GM12878 (cell line): ENCODE measurements at regions not wholly inside any gene's neighbourhood (a gene's known extent, or its start where the extent isn't known, plus 50 kb on each side); places are given as distances from the start of the nearest gene placed in this dataset.

Source experiments
- ATAC-seq: fragments of 200-7000 bp; cut with Tn5 transposase; 3 replicates; pipeline ENCODE4 v1.9.1; 2020; ENCODE audit warnings: mild to moderate bottlenecking, moderate library complexity
- BruUV-seq: library from RNA; stranded (reverse); fragments of 400-500 nt; replicated peaks from 2 replicates; lab custom pipeline; 2021; lab: Mats Ljungman, UMichigan
- CTCF ChIA-PET: fragments of 300-600 bp; sonication (Branson Sonifier 250); formaldehyde crosslinking; extraction: SDS; loops from one replicate; lab custom pipeline; 2021; ENCODE audit warnings: inconsistent platforms; lab: Yijun Ruan, JAX
- POLR2A ChIA-PET: fragments of 350-600 bp; formaldehyde crosslinking; extraction: SDS; loops from one replicate; lab custom pipeline; 2021; ENCODE audit warnings: inconsistent platforms; lab: Charles Lee
- RAD21 ChIA-PET: fragments of 300-600 bp; sonication (Branson Sonifier 250); formaldehyde crosslinking; loops from one replicate; lab custom pipeline; 2023; ENCODE audit warnings: antibody characterized with exemption; ENCODE audit not compliant: unreplicated experiment; lab: Charles Lee
- SMC1A ChIA-PET: fragments of 300-600 bp; sonication (Branson Sonifier 250); formaldehyde crosslinking; loops from one replicate; lab custom pipeline; 2023; ENCODE audit not compliant: unreplicated experiment, uncharacterized antibody; lab: Charles Lee
- DNase-seq: peaks from one replicate; pipeline ENCODE4 v3.0.0-alpha.2; 2011; ENCODE audit warnings: low read depth, low spot score
- FAIRE-seq: peaks from 3 replicates; lab custom pipeline; 2011; peaks lifted over from hg19 to GRCh38; lab: Jason Lieb, UNC
- H2AFZ ChIP-seq: 2 replicates; pipeline ENCODE4 v1.6.0; 2011; ENCODE audit warnings: low read depth, low read length, control low read depth; ENCODE audit not compliant: control insufficient read depth
- H3K27ac ChIP-seq: 2 replicates; pipeline ENCODE4 v1.5.1; 2011; ENCODE audit warnings: control low read depth; ENCODE audit not compliant: control insufficient read depth, insufficient read depth
- H3K27me3 ChIP-seq, 2 experiments: replicated peaks in 1 of 2; 2 replicates each; pipeline versions ENCODE4 v1.6.0 to v1.6.1; 2011; ENCODE audit warnings: low read length in 1 of 2; ENCODE audit not compliant: control insufficient read depth in 2 of 2, insufficient read depth in 2 of 2
- H3K36me3 ChIP-seq, 2 experiments: 2 replicates each; pipeline ENCODE4 v1.5.1; 2011; ENCODE audit warnings: low read length in 1 of 2; ENCODE audit not compliant: control insufficient read depth in 2 of 2, insufficient read depth in 2 of 2
- H3K4me1 ChIP-seq: 2 replicates; pipeline ENCODE4 v1.6.1; 2011; ENCODE audit warnings: mild to moderate bottlenecking, low read length, moderate library complexity, mixed read lengths; ENCODE audit not compliant: control insufficient read depth, insufficient read depth
- H3K4me2 ChIP-seq: 2 replicates; pipeline ENCODE4 v1.6.0; 2011; ENCODE audit warnings: control low read depth; ENCODE audit not compliant: control insufficient read depth, insufficient read depth
- H3K4me3 ChIP-seq: fragments of 200-600 bp; sonication (generic); 2 replicates; pipeline ENCODE4 v1.5.1; 2016
- H3K79me2 ChIP-seq: 2 replicates; pipeline ENCODE4 v1.6.0; 2011; ENCODE audit warnings: low read length; ENCODE audit not compliant: control insufficient read depth, insufficient read depth
- H3K9ac ChIP-seq: 2 replicates; pipeline ENCODE4 v1.8.0; 2011; ENCODE audit warnings: low read length, control low read depth, mixed read lengths; ENCODE audit not compliant: control insufficient read depth, insufficient read depth
- H3K9me3 ChIP-seq: replicated peaks from 3 replicates; pipeline ENCODE4 v1.5.1; 2011; ENCODE audit warnings: mild to moderate bottlenecking, low read length; ENCODE audit not compliant: control insufficient read depth, insufficient read depth
- H4K20me1 ChIP-seq: 2 replicates; pipeline ENCODE4 v1.6.0; 2011; ENCODE audit not compliant: control insufficient read depth, insufficient read depth
- ATF3 ChIP-seq: IDR thresholded peaks from 2 replicates; pipeline ENCODE4 v1.6.1; 2011; ENCODE audit warnings: low read depth, mild to moderate bottlenecking, low read length, moderate library complexity, borderline replicate concordance; ENCODE audit errors: extremely low read depth
- BHLHE40 ChIP-seq, 2 experiments: fragments of 450-650 bp in 1 of 2; IDR thresholded peaks; 2 replicates each; pipeline ENCODE4 v1.6.1; 2011 to 2017; ENCODE audit warnings: low read depth in 2 of 2, borderline replicate concordance in 1 of 2, improper control_type of control experiment in 1 of 2, low read length in 1 of 2, mild to moderate bottlenecking in 1 of 2
- CBX5 ChIP-seq: sonication (generic); IDR thresholded peaks from 2 replicates; pipeline ENCODE4 v1.6.1; 2016; ENCODE audit warnings: low read depth, moderate library complexity, mild to moderate bottlenecking, inconsistent platforms
- CEBPZ ChIP-seq: fragments of 150-350 bp; IDR thresholded peaks from 2 replicates; pipeline ENCODE4 v1.6.1; 2016; ENCODE audit warnings: low read depth, low read length
- HDAC2 ChIP-seq: fragments of 200-600 bp; sonication (generic); IDR thresholded peaks from 2 replicates; pipeline ENCODE4 v1.6.1; 2017
- MYC ChIP-seq: IDR thresholded peaks from 2 replicates; pipeline ENCODE4 v1.6.1; 2011; ENCODE audit warnings: mild to moderate bottlenecking, low read length, moderate library complexity, inconsistent platforms; ENCODE audit not compliant: insufficient read depth, insufficient replicate concordance, insufficient read length, severe bottlenecking
- NRF1 ChIP-seq: conservative IDR thresholded peaks from 2 replicates; pipeline ENCODE4 v1.6.1; 2011; ENCODE audit warnings: mild to moderate bottlenecking, low read depth, low read length, improper control_type of control experiment
- POU2F2 ChIP-seq: IDR thresholded peaks from 3 replicates; pipeline ENCODE4 v1.6.1; 2011; ENCODE audit warnings: low read depth, mild to moderate bottlenecking, low read length, borderline replicate concordance
- RAD21 ChIP-seq: IDR thresholded peaks from 2 replicates; pipeline ENCODE4 v1.6.1; 2011; ENCODE audit warnings: mild to moderate bottlenecking, low read depth, low read length, moderate library complexity; ENCODE audit not compliant: insufficient read depth
- SIX5 ChIP-seq: IDR thresholded peaks from 2 replicates; pipeline ENCODE4 v1.6.1; 2011; ENCODE audit warnings: mild to moderate bottlenecking, low read depth, low read length, moderate library complexity; ENCODE audit not compliant: severe bottlenecking
- SP1 ChIP-seq: IDR thresholded peaks from one replicate; pipeline ENCODE4 v1.6.1; 2011; ENCODE audit warnings: low read depth, low read length
- YBX1 ChIP-seq: fragments of 450-650 bp; IDR thresholded peaks from 2 replicates; pipeline ENCODE4 v1.6.1; 2016; ENCODE audit warnings: antibody characterized with exemption
- ZBTB33 ChIP-seq: fragments of 450-650 bp; IDR thresholded peaks from 2 replicates; pipeline ENCODE4 v1.6.1; 2017; ENCODE audit warnings: mild to moderate bottlenecking
- ZNF687 ChIP-seq: fragments of 450-650 bp; IDR thresholded peaks from 2 replicates; pipeline ENCODE4 v1.6.1; 2017; ENCODE audit warnings: mild to moderate bottlenecking, moderate library complexity
- WGBS: methylation state at CpG from one replicate; pipeline ENCODE4 v1.1.6; 2016; ENCODE audit warnings: low lambda C conversion rate; ENCODE audit not compliant: insufficient replicate concordance, insufficient coverage; ENCODE audit errors: missing lambda C conversion rate; 5-methylcytosine and 5-hydroxymethylcytosine counted together
- in situ Hi-C: fragments of 300-500 bp; cut with MboI; formaldehyde crosslinking; loops from 9 replicates; pipeline ENCODE4 v1.14.3; 2018; ENCODE audit warnings: mixed read lengths
- intact Hi-C: fragments of 100-400 bp; cut with micrococcal nuclease; formaldehyde crosslinking; loops from one replicate; pipeline ENCODE4 v1.14.2; 2022; ENCODE audit not compliant: unreplicated experiment

GRCh38 chr14:43595096-43595772, 911.8 kb downstream of the FSCB start:
- Histone ChIP-seq H3K4me1 (no peaks in the 10 kb centered on the region), H3K4me3 (no peak overlapping the region), H3K9me3 (no peaks in the 10 kb centered on the region), H3K27ac (no peak overlapping the region), H4K20me1 (no peaks in the 10 kb centered on the region), H3K9ac (no peak overlapping the region), H3K79me2 (no peaks in the 10 kb centered on the region), H3K36me3 (no peaks in the 10 kb centered on the region), H3K27me3 (no peaks in the 10 kb centered on the region), H3K4me2 (no peak overlapping the region), H2AFZ (no peak overlapping the region)
- WGBS: 0% methylated on average over 2 of the region's 2 CpGs
- intact Hi-C loops: no loop called here
- POLR2A ChIA-PET: no interaction called here
- FAIRE-seq: no peak
- BruUV-seq: no TSS peak
- DNase-seq: no peak
- RAD21 ChIA-PET: no interaction called here
- CTCF ChIA-PET: no interaction called here
- no peak for ATAC-seq
- in situ Hi-C loops: no loop called here
- SMC1A ChIA-PET: no interaction called here
- no peak for TF ChIP-seq POU2F2
- no peak for TF ChIP-seq SIX5
- TF ChIP-seq BHLHE40 (IDR thresholded peaks at IDR 0.05; ENCODE audit: borderline replicate concordance in 1 of 2, low read depth in 2 of 2, low read length in 1 of 2): no peak
- no peak for TF ChIP-seq NRF1
- no peak for TF ChIP-seq MYC
- TF ChIP-seq ATF3: no peak
- no peak for TF ChIP-seq SP1
- no peak for TF ChIP-seq RAD21
- no peak for TF ChIP-seq CBX5
- TF ChIP-seq YBX1: no peak
- no peak for TF ChIP-seq ZBTB33
- TF ChIP-seq HDAC2: no peak
- TF ChIP-seq CEBPZ: no peak
- no peak for TF ChIP-seq ZNF687
